Caco-2 (cell line): ENCODE measurements at regions not wholly inside any gene's neighbourhood (a gene's known extent, or its start where the extent isn't known, plus 50 kb on each side); places are given as distances from the start of the nearest gene placed in this dataset.

Source experiments
- BruUV-seq: library from RNA; stranded (reverse); fragments of 400-500 nt; replicated peaks from 2 replicates; lab custom pipeline; 2021; lab: Mats Ljungman, UMichigan
- CTCF ChIA-PET: fragments of 300-600 bp; sonication (Branson Sonifier 250); formaldehyde crosslinking; loops from one replicate; lab custom pipeline; 2022; ENCODE audit warnings: antibody characterized with exemption; lab: Charles Lee
- POLR2A ChIA-PET: fragments of 300-600 bp; sonication (Branson Sonifier 250); formaldehyde crosslinking; loops from one replicate; lab custom pipeline; 2022; ENCODE audit warnings: antibody characterized with exemption; lab: Charles Lee
- DNase-seq, 2 experiments: peaks; one replicate each; pipeline versions ENCODE4 v3.0.0 to v3.0.0-alpha.2; 2020 to 2022
- H3K27me3 ChIP-seq: replicated peaks from 2 replicates; pipeline ENCODE4 v1.6.0; 2011; ENCODE audit warnings: low read length; ENCODE audit not compliant: control insufficient read depth, insufficient read depth
- H3K36me3 ChIP-seq: 2 replicates; pipeline ENCODE4 v1.5.1; 2011; ENCODE audit warnings: low read length; ENCODE audit not compliant: control insufficient read depth, insufficient read depth
- H3K4me1 ChIP-seq: fragments of 250-450 bp; sonication (Bioruptor Pico); 2 replicates; pipeline ENCODE4 v1.5.1; 2020; ENCODE audit warnings: mild to moderate bottlenecking
- H3K4me3 ChIP-seq: 2 replicates; pipeline ENCODE4 v1.5.1; 2011; ENCODE audit warnings: low read depth, mild to moderate bottlenecking, control low read depth, low read length
- H3K9me3 ChIP-seq: fragments of 250-450 bp; sonication (Bioruptor Pico); 2 replicates; pipeline ENCODE4 v1.5.1; 2020; ENCODE audit warnings: mild to moderate bottlenecking, moderate library complexity
- H3K27ac Mint-ChIP-seq: one replicate; pipeline ENCODE4 v1.8.0; 2022; ENCODE audit warnings: mixed read lengths; ENCODE audit not compliant: unreplicated experiment
- H3K27me3 Mint-ChIP-seq: one replicate; pipeline ENCODE4 v1.8.0; 2022; ENCODE audit warnings: mixed read lengths; ENCODE audit not compliant: insufficient read depth, unreplicated experiment
- H3K36me3 Mint-ChIP-seq: one replicate; pipeline ENCODE4 v1.8.0; 2022; ENCODE audit warnings: mild to moderate bottlenecking, mixed read lengths; ENCODE audit not compliant: insufficient read depth, unreplicated experiment
- H3K4me1 Mint-ChIP-seq: one replicate; pipeline ENCODE4 v1.8.0; 2022; ENCODE audit warnings: low read depth, mixed read lengths; ENCODE audit not compliant: unreplicated experiment
- H3K4me3 Mint-ChIP-seq: one replicate; pipeline ENCODE4 v1.8.0; 2022; ENCODE audit warnings: mild to moderate bottlenecking, moderate library complexity, mixed read lengths; ENCODE audit not compliant: unreplicated experiment
- H3K9me3 Mint-ChIP-seq: one replicate; pipeline ENCODE4 v1.8.0; 2022; ENCODE audit warnings: mixed read lengths; ENCODE audit not compliant: unreplicated experiment
- intact Hi-C: fragments of 100-400 bp; cut with micrococcal nuclease; formaldehyde crosslinking; loops from one replicate; pipeline ENCODE4 v1.10.0; 2022; ENCODE audit not compliant: unreplicated experiment
- TF ChIP-seq, protein P1 (sequence below), 2 experiments: fragments of 200-600 bp in 1 of 2; IDR thresholded peaks; 1 replicate in 1 of 2; 2 replicates in 1 of 2; pipeline versions ENCODE4 v1.5.1 to v1.8.0; 2011 to 2022; ENCODE audit warnings: antibody characterized with exemption in 1 of 2, control low read depth in 1 of 2, inconsistent platforms in 1 of 2, low read depth in 1 of 2, low read length in 1 of 2, mild to moderate bottlenecking in 1 of 2, moderate library complexity in 1 of 2; ENCODE audit not compliant: insufficient read depth in 1 of 2, severe bottlenecking in 1 of 2, unreplicated experiment in 1 of 2

DNA sequence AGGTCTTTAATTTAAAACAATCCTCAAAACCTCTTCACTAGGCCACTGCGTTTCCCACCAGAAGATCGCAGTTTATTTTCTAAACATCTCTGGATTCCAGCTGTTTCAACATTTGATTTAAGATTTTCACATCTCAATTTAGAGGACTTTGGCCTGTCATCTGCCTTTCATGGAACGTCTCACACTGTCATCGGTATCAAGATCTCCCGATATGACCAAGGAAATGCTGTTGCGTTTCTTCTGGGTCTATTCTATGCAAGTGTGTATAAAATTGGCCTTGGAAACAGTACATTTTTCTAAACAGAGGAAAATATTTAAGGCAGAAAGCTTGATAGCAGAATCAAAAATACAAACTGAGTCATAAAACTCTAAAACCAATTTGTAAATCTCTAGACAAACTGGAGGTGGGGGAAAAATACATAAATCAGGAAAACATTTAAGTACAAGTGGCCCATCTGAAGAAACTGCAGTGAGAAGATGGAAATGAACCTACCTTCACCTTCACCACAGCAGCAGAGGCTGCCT lies 53.6 kb upstream of the SIMC1 start:
- H3K4me1 ChIP-seq, result no peaks in the 10 kb centered on the region
- Mint-ChIP-seq H3K4me3 (no peak overlapping the region), H3K36me3 (no peaks in the 10 kb centered on the region), H3K4me1 (no peaks in the 10 kb centered on the region), H3K27me3 (peaks cover 12% of the 10 kb centered on the region), H3K9me3 (no peaks in the 10 kb centered on the region), H3K27ac (no peak overlapping the region)
- BruUV-seq, result no TSS peak
- ChIA-PET CTCF (no interaction called here), POLR2A (no interaction called here)
- no peaks in the 10 kb centered on the region for H3K36me3 ChIP-seq
- peaks cover 1% of the 10 kb centered on the region; the same call in 1 of the 2 replicates for H3K27me3 ChIP-seq
- intact Hi-C loops, result no loop called here
- no peak overlapping the region for H3K4me3 ChIP-seq
- no peaks in the 10 kb centered on the region for H3K9me3 ChIP-seq
- TF ChIP-seq, protein P1, sequence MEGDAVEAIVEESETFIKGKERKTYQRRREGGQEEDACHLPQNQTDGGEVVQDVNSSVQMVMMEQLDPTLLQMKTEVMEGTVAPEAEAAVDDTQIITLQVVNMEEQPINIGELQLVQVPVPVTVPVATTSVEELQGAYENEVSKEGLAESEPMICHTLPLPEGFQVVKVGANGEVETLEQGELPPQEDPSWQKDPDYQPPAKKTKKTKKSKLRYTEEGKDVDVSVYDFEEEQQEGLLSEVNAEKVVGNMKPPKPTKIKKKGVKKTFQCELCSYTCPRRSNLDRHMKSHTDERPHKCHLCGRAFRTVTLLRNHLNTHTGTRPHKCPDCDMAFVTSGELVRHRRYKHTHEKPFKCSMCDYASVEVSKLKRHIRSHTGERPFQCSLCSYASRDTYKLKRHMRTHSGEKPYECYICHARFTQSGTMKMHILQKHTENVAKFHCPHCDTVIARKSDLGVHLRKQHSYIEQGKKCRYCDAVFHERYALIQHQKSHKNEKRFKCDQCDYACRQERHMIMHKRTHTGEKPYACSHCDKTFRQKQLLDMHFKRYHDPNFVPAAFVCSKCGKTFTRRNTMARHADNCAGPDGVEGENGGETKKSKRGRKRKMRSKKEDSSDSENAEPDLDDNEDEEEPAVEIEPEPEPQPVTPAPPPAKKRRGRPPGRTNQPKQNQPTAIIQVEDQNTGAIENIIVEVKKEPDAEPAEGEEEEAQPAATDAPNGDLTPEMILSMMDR (IDR thresholded peaks at IDR 0.05; ENCODE audit: insufficient read depth in 1 of 2, low read depth in 1 of 2, low read length in 1 of 2, severe bottlenecking in 1 of 2, unreplicated experiment in 1 of 2), result no peak
- no peak for DNase-seq

DNA sequence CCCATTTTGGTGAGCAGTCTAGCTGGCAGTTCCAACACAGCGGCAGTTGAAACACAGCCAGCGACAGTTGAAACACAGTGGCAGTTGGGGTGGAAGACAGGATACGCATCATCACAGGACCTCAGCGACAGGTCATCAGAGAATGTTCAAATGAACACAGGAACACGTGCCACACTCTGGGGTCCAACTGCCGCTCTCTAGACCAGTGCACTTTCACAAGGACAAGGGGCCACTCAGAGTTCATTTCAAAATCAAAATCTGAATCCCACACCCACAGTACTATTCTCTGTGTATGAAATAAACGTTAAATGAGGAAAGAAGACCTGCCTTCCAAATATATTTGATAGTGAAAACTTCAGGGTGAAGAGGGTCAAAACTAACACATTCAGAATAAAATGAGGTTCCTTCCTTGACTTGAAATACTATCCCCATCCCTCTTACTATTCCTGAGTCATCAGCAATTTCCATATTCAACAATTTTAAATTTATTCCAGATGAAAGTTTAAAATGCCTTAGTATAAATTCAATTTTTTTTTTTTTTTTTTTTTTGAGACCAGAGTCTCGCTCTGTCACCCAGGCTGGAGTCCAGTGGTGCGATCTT lies 53.0 kb upstream of the SIMC1 start:
- CTCF ChIA-PET, result no interaction called here
- no TSS peak for BruUV-seq
- no peak overlapping the region for H3K4me3 Mint-ChIP-seq
- TF ChIP-seq, protein P1 (IDR thresholded peaks at IDR 0.05; ENCODE audit: insufficient read depth in 1 of 2, low read depth in 1 of 2, low read length in 1 of 2, severe bottlenecking in 1 of 2, unreplicated experiment in 1 of 2), result no peak
- intact Hi-C loops, result no loop called here
- H3K9me3 Mint-ChIP-seq, result no peaks in the 10 kb centered on the region
- no peaks in the 10 kb centered on the region for H3K9me3 ChIP-seq
- H3K4me1 Mint-ChIP-seq, result no peaks in the 10 kb centered on the region
- peaks cover 8% of the 10 kb centered on the region for H3K27me3 Mint-ChIP-seq
- no peak overlapping the region for H3K4me3 ChIP-seq
- no peaks in the 10 kb centered on the region for H3K36me3 ChIP-seq
- no peak overlapping the region for H3K27ac Mint-ChIP-seq
- peaks cover 1% of the 10 kb centered on the region; the same call in 1 of the 2 replicates for H3K27me3 ChIP-seq
- POLR2A ChIA-PET, result no interaction called here
- no peaks in the 10 kb centered on the region for H3K36me3 Mint-ChIP-seq
- no peaks in the 10 kb centered on the region for H3K4me1 ChIP-seq
- no peak for DNase-seq

DNA sequence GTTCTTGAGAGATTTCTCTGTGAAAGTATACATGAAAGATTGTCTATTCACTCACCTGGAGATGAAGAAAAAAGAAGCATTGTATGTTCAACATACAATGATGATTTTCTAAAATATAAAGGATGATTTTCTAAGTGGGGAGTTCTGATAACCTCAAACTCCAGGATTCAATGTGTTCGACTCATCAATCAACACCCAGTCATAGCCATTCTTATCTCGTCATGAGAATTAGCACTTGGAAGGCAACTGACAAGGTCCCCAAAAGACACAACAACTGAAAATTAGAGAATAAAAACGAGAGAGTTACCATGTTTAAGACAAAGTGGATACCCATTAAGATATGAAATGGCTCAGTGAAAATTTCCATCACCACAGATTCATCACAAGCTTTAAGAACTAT lies 52.1 kb upstream of the SIMC1 start:
- no TSS peak for BruUV-seq
- Mint-ChIP-seq H3K27ac (no peak overlapping the region), H3K27me3 (peaks cover 8% of the 10 kb centered on the region), H3K36me3 (no peaks in the 10 kb centered on the region), H3K9me3 (no peaks in the 10 kb centered on the region), H3K4me3 (no peak overlapping the region), H3K4me1 (no peaks in the 10 kb centered on the region)
- Histone ChIP-seq H3K36me3 (no peaks in the 10 kb centered on the region), H3K4me3 (no peak overlapping the region), H3K9me3 (no peaks in the 10 kb centered on the region), H3K27me3 (peaks cover 1% of the 10 kb centered on the region; the same call in 1 of the 2 replicates), H3K4me1 (no peaks in the 10 kb centered on the region)
- CTCF ChIA-PET, result no interaction called here
- POLR2A ChIA-PET, result no interaction called here
- TF ChIP-seq, protein P1 (IDR thresholded peaks at IDR 0.05; ENCODE audit: insufficient read depth in 1 of 2, low read depth in 1 of 2, low read length in 1 of 2, severe bottlenecking in 1 of 2, unreplicated experiment in 1 of 2), result no peak
- DNase-seq, result no peak
- intact Hi-C loops, result no loop called here
